Suprapubic skin (tissue), 4 donors: ENCODE measurements at regions not wholly inside any gene's neighbourhood (a gene's known extent, or its start where the extent isn't known, plus 50 kb on each side); places are given as distances from the start of the nearest gene placed in this dataset.

Source experiments
- CTCF ChIP-seq, 2 donors: fragments of 200-600 bp in 1 of 2; fragments of 450-650 bp in 1 of 2; sonication (generic) in 1 of 2; IDR thresholded peaks; one replicate each; pipeline ENCODE4 v1.5.1; 2016 to 2019; ENCODE audit warnings: antibody characterized with exemption in 2 of 2, mild to moderate bottlenecking in 1 of 2, moderate library complexity in 1 of 2
- EP300 ChIP-seq: sonication (generic); formaldehyde crosslinking; IDR thresholded peaks from one replicate; pipeline ENCODE4 v1.6.1; 2017; ENCODE audit warnings: antibody characterized with exemption
- POLR2A ChIP-seq, 2 donors: fragments of 450-650 bp; IDR thresholded peaks; one replicate each; pipeline ENCODE4 v1.6.1; 2017; ENCODE audit warnings: antibody characterized with exemption in 2 of 2, mild to moderate bottlenecking in 2 of 2, moderate library complexity in 2 of 2
- POLR2AphosphoS5 ChIP-seq, 3 donors: sonication (generic); formaldehyde crosslinking; IDR thresholded peaks; one replicate each; pipeline ENCODE4 v1.6.1; 2017; ENCODE audit warnings: antibody characterized with exemption in 3 of 3

DNA sequence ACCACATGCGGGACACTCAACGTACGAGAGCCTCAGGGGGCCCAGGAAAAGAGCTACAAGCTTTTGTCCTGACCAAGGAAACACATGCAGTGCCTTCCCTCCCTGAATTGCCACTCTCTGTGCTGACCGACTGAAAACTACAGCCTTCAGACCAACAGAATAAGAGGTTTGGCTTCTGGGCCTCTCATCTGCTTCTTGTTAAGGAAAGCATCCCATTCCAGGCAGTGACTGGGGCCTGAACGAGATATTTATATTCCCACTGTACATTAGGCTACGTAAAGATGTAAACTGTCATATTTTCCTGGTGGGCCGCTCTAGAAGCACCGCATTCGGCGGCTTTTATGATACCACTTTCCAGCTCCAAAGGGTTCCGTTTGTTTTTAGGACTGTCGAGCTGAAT is 208.9 kb upstream of the TPM1 start:
- TF ChIP-seq POLR2A (IDR thresholded peaks at IDR 0.05) (no peak), CTCF (IDR thresholded peaks at IDR 0.05) (no peak), EP300 (no peak), POLR2AphosphoS5 (IDR thresholded peaks at IDR 0.05) (no peak)
